PC-9 (cell line): ENCODE measurements at regions not wholly inside any gene's neighbourhood (a gene's known extent, or its start where the extent isn't known, plus 50 kb on each side); places are given as distances from the start of the nearest gene placed in this dataset.

Experiments
- EZH2 ChIP-seq: fragments of 200-600 bp; sonication (generic); IDR thresholded peaks from 2 replicates; pipeline ENCODE4 v1.8.0; 2017; ENCODE audit warnings: antibody characterized with exemption, low read depth
- TF ChIP-seq, protein P1 (sequence below): fragments of 200-600 bp; sonication (generic); conservative IDR thresholded peaks from 2 replicates; pipeline ENCODE4 v1.6.1; 2017; ENCODE audit warnings: mixed run types, antibody characterized with exemption, mild to moderate bottlenecking, moderate library complexity

DNA sequence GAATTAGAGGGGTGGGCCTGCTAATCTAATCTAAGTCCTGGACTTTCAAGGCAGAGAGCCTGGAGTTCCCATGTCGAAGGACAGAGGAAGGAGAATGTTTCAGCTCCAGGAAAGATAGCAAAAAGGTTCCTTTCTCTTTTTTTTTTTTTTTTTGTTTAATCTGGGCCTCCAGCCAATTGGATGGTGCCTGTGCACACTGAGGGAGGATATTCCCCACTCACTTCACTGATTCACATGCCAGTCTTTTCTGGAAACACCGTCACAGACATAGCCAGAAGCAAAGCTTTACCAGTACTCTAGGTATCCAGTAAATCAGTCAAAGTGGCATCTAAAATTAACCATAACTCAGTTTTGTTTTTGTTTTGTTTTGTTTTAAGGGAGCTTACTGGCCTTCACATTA, 721.1 kb downstream of the TENT5A start:
- TF ChIP-seq, protein P1, sequence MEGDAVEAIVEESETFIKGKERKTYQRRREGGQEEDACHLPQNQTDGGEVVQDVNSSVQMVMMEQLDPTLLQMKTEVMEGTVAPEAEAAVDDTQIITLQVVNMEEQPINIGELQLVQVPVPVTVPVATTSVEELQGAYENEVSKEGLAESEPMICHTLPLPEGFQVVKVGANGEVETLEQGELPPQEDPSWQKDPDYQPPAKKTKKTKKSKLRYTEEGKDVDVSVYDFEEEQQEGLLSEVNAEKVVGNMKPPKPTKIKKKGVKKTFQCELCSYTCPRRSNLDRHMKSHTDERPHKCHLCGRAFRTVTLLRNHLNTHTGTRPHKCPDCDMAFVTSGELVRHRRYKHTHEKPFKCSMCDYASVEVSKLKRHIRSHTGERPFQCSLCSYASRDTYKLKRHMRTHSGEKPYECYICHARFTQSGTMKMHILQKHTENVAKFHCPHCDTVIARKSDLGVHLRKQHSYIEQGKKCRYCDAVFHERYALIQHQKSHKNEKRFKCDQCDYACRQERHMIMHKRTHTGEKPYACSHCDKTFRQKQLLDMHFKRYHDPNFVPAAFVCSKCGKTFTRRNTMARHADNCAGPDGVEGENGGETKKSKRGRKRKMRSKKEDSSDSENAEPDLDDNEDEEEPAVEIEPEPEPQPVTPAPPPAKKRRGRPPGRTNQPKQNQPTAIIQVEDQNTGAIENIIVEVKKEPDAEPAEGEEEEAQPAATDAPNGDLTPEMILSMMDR: no peak
- TF ChIP-seq EZH2: no peak
